NCI-H1436 (cell line): ENCODE measurements at regions not wholly inside any gene's neighbourhood (a gene's known extent, or its start where the extent isn't known, plus 50 kb on each side); places are given as distances from the start of the nearest gene placed in this dataset.

ENCODE experiments used
- DNase-seq: peaks from one replicate; lab custom pipeline; 2025; lab: John Stamatoyannopoulos, UW

- DNase-seq, result no peak
Observed at GRCh38 chr5:73374520-73375190, 73.9 kb downstream of the FOXD1 start.

GRCh38 chr5:73373814-73374510 is 74.6 kb downstream of the FOXD1 start:
- no peak for DNase-seq

- DNase-seq, result no peak
Observed at GRCh38 chr5:73370640-73371583, 77.7 kb downstream of the FOXD1 start.

GRCh38 chr5:73370095-73370494 is 78.5 kb downstream of the FOXD1 start:
- DNase-seq, result no peak

- no peak for DNase-seq
Observed at GRCh38 chr5:73369278-73369677, 79.3 kb downstream of the FOXD1 start.

GRCh38 chr5:73367650-73368049 is 80.9 kb downstream of the FOXD1 start:
- DNase-seq, result no peak

- DNase-seq, result no peak
Observed at GRCh38 chr5:73365990-73366667, 82.4 kb downstream of the FOXD1 start.

GRCh38 chr5:73365301-73365853 is 83.2 kb downstream of the FOXD1 start:
- no peak for DNase-seq

GRCh38 chr5:73363911-73364730 is 84.5 kb downstream of the FOXD1 start:
- no peak for DNase-seq

- DNase-seq, result no peak
Observed at GRCh38 chr5:73359395-73359794, 89.2 kb downstream of the FOXD1 start.

- DNase-seq, result no peak
Observed at GRCh38 chr5:73358366-73358765, 90.2 kb downstream of the FOXD1 start.

- DNase-seq, result no peak
Observed at GRCh38 chr5:73357576-73357975, 91.0 kb downstream of the FOXD1 start.

GRCh38 chr5:73355108-73355507 is 93.5 kb downstream of the FOXD1 start:
- no peak for DNase-seq

- DNase-seq, result no peak
Observed at GRCh38 chr5:73354406-73354805, 94.2 kb downstream of the FOXD1 start.

GRCh38 chr5:73352649-73353230 is 95.8 kb downstream of the FOXD1 start:
- no peak for DNase-seq

GRCh38 chr5:73352243-73352642 is 96.3 kb downstream of the FOXD1 start:
- no peak for DNase-seq

- no peak for DNase-seq
Observed at GRCh38 chr5:73351593-73351992, 97.0 kb downstream of the FOXD1 start.

GRCh38 chr5:73346878-73347408 is 101.6 kb downstream of the FOXD1 start:
- DNase-seq, result no peak

- DNase-seq, result no peak
Observed at GRCh38 chr5:73344835-73345234, 103.7 kb downstream of the FOXD1 start.

GRCh38 chr5:73339711-73340110 is 108.9 kb downstream of the FOXD1 start:
- DNase-seq, result no peak
